A673 (cell line): ENCODE measurements at regions not wholly inside any gene's neighbourhood (a gene's known extent, or its start where the extent isn't known, plus 50 kb on each side); places are given as distances from the start of the nearest gene placed in this dataset.

Source experiments
- EZH2 ChIP-seq: fragments of 200-600 bp; sonication (generic); IDR thresholded peaks from 2 replicates; pipeline ENCODE4 v1.6.1; 2017; ENCODE audit warnings: borderline replicate concordance, low read depth, mild to moderate bottlenecking, mixed read lengths, antibody characterized with exemption, low read length; ENCODE audit not compliant: poor library complexity, severe bottlenecking
- TF ChIP-seq, protein P1 (sequence below): fragments of 300-800, 200-600 bp; sonication (generic); conservative IDR thresholded peaks from 2 replicates; pipeline ENCODE4 v1.5.1; 2017; ENCODE audit warnings: low read depth, mild to moderate bottlenecking, antibody characterized with exemption, low read length, moderate library complexity, mixed read lengths

DNA sequence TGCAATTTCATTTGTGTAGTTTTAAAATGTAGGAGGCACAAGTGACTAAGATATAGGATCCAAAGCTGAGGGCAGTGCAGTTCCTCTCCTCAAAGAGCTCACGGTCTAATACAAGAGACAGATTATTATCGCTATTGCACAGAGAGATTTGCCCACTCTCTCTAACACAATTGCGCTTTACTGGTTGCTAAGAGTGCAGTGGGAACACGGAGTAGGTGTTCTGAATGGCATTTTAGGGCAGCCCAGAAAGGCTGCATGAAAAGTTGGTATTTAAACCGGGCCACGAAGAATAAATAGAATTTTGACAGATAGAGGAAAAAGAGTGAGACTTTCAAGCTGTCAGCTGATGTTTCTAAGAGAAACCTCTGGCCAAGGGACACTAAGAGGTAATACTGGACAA lies 79.5 kb downstream of the BLID start:
- TF ChIP-seq, protein P1, sequence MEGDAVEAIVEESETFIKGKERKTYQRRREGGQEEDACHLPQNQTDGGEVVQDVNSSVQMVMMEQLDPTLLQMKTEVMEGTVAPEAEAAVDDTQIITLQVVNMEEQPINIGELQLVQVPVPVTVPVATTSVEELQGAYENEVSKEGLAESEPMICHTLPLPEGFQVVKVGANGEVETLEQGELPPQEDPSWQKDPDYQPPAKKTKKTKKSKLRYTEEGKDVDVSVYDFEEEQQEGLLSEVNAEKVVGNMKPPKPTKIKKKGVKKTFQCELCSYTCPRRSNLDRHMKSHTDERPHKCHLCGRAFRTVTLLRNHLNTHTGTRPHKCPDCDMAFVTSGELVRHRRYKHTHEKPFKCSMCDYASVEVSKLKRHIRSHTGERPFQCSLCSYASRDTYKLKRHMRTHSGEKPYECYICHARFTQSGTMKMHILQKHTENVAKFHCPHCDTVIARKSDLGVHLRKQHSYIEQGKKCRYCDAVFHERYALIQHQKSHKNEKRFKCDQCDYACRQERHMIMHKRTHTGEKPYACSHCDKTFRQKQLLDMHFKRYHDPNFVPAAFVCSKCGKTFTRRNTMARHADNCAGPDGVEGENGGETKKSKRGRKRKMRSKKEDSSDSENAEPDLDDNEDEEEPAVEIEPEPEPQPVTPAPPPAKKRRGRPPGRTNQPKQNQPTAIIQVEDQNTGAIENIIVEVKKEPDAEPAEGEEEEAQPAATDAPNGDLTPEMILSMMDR: no peak
- no peak for TF ChIP-seq EZH2
